ENCODE measurements at regions not wholly inside any gene's neighbourhood (a gene's known extent, or its start where the extent isn't known, plus 50 kb on each side); places are given as distances from the start of the nearest gene placed in this dataset.

GRCh38 chr14:84777356-84777755 is 752.6 kb upstream of the FLRT2 start:
- DNase-seq (ENCODE audit: low read depth in 2 of 3, low spot score in 2 of 3), result no peak

- DNase-seq (ENCODE audit: low read depth in 2 of 3, low spot score in 2 of 3), result no peak
Measured at GRCh38 chr14:84782902-84783301, 747.0 kb upstream of the FLRT2 start.

- DNase-seq (ENCODE audit: low read depth in 2 of 3, low spot score in 2 of 3), result no peak
Measured at GRCh38 chr14:84783511-84783910, 746.4 kb upstream of the FLRT2 start.

GRCh38 chr14:84785996-84786395 is 743.9 kb upstream of the FLRT2 start:
- no peak for DNase-seq (ENCODE audit: low read depth in 2 of 3, low spot score in 2 of 3)

- no peak for DNase-seq (ENCODE audit: low read depth in 2 of 3, low spot score in 2 of 3)
Measured at GRCh38 chr14:84789012-84789411, 740.9 kb upstream of the FLRT2 start.

- DNase-seq (ENCODE audit: low read depth in 2 of 3, low spot score in 2 of 3), result no peak
Measured at GRCh38 chr14:84792722-84793410, 737.1 kb upstream of the FLRT2 start.

GRCh38 chr14:84797326-84797725 is 732.6 kb upstream of the FLRT2 start:
- no peak for DNase-seq (ENCODE audit: low read depth in 2 of 3, low spot score in 2 of 3)

GRCh38 chr14:84804468-84804867 is 725.5 kb upstream of the FLRT2 start:
- no peak for DNase-seq (ENCODE audit: low read depth in 2 of 3, low spot score in 2 of 3)

- DNase-seq (ENCODE audit: low read depth in 2 of 3, low spot score in 2 of 3), result no peak
Measured at GRCh38 chr14:84804895-84805294, 725.0 kb upstream of the FLRT2 start.

GRCh38 chr14:84806181-84806580 is 723.8 kb upstream of the FLRT2 start:
- no peak for DNase-seq (ENCODE audit: low read depth in 2 of 3, low spot score in 2 of 3)

GRCh38 chr14:84806622-84807021 is 723.3 kb upstream of the FLRT2 start:
- no peak for DNase-seq (ENCODE audit: low read depth in 2 of 3, low spot score in 2 of 3)

- no peak for DNase-seq (ENCODE audit: low read depth in 2 of 3, low spot score in 2 of 3)
Measured at GRCh38 chr14:84807673-84808072, 722.3 kb upstream of the FLRT2 start.

- no peak for DNase-seq (ENCODE audit: low read depth in 2 of 3, low spot score in 2 of 3)
Measured at GRCh38 chr14:84809158-84809557, 720.8 kb upstream of the FLRT2 start.

GRCh38 chr14:84814391-84814790 is 715.6 kb upstream of the FLRT2 start:
- no peak for DNase-seq (ENCODE audit: low read depth in 2 of 3, low spot score in 2 of 3)

- no peak for DNase-seq (ENCODE audit: low read depth in 2 of 3, low spot score in 2 of 3)
Measured at GRCh38 chr14:84819528-84819927, 710.4 kb upstream of the FLRT2 start.

GRCh38 chr14:84825481-84826251 is 704.3 kb upstream of the FLRT2 start:
- DNase-seq (ENCODE audit: low read depth in 2 of 3, low spot score in 2 of 3), result no peak

GRCh38 chr14:84826294-84826693 is 703.6 kb upstream of the FLRT2 start:
- DNase-seq (ENCODE audit: low read depth in 2 of 3, low spot score in 2 of 3), result no peak

GRCh38 chr14:84850595-84850994 is 679.3 kb upstream of the FLRT2 start:
- no peak for DNase-seq (ENCODE audit: low read depth in 2 of 3, low spot score in 2 of 3)

- DNase-seq (ENCODE audit: low read depth in 2 of 3, low spot score in 2 of 3), result no peak
Measured at GRCh38 chr14:84856751-84857534, 673.0 kb upstream of the FLRT2 start.

GRCh38 chr14:84857571-84857970 is 672.4 kb upstream of the FLRT2 start:
- no peak for DNase-seq (ENCODE audit: low read depth in 2 of 3, low spot score in 2 of 3)

GRCh38 chr14:84859116-84859515 is 670.8 kb upstream of the FLRT2 start:
- DNase-seq (ENCODE audit: low read depth in 2 of 3, low spot score in 2 of 3), result no peak

Data from activated CD8-positive, alpha-beta memory T cell treated with anti-CD3 and anti-CD28 coated beads for 48 hours (primary cell).